ENCODE measurements at regions not wholly inside any gene's neighbourhood (a gene's known extent, or its start where the extent isn't known, plus 50 kb on each side); places are given as distances from the start of the nearest gene placed in this dataset.

GRCh38 chr6:14339711-14340584 lies 222.4 kb downstream of the CD83 start:
- no peaks in the 10 kb centered on the region for H3K9me3 Mint-ChIP-seq (ENCODE audit: unreplicated experiment)
- DNase-seq (ENCODE audit: low read depth), result peak; percentile 6
- H2AFZ ChIP-seq (ENCODE audit: low read depth, low read length), result no peak overlapping the region
- H3K27ac ChIP-seq (ENCODE audit: low read depth, low read length), result no peak overlapping the region
- H4K20me1 ChIP-seq (ENCODE audit: insufficient read depth, low read length), result no peaks in the 10 kb centered on the region
- no peak for TF ChIP-seq EZH2 (IDR thresholded peaks at IDR 0.05; ENCODE audit: insufficient read depth, low read length)
- TF ChIP-seq CTCF (IDR thresholded peaks at IDR 0.05; ENCODE audit: insufficient read depth, low read depth, low read length), result no peak
- no peak overlapping the region for H3K4me3 ChIP-seq (ENCODE audit: insufficient read depth, low read depth, low read length)
- H3K4me3 Mint-ChIP-seq (ENCODE audit: unreplicated experiment), result no peak overlapping the region
- no peak overlapping the region for H3K9ac ChIP-seq (ENCODE audit: low read length)
- H3K4me1 Mint-ChIP-seq (ENCODE audit: low read depth, unreplicated experiment), result peaks cover 2% of the 10 kb centered on the region
- H3K27me3 Mint-ChIP-seq (ENCODE audit: low read depth, unreplicated experiment), result peaks cover 20% of the 10 kb centered on the region
- no peaks in the 10 kb centered on the region for H3K9me3 ChIP-seq (ENCODE audit: insufficient read depth, low read depth, low read length)
- no peaks in the 10 kb centered on the region for H3K36me3 Mint-ChIP-seq (ENCODE audit: low read depth, unreplicated experiment)
- no peaks in the 10 kb centered on the region for H3K27me3 ChIP-seq (ENCODE audit: insufficient read depth, low read length)
- no peak for FAIRE-seq
- H3K79me2 ChIP-seq (ENCODE audit: insufficient read depth, low read length), result no peaks in the 10 kb centered on the region
- H3K4me2 ChIP-seq (ENCODE audit: low read length), result no peak overlapping the region
- no peak overlapping the region for H3K27ac Mint-ChIP-seq (ENCODE audit: unreplicated experiment)
- H3K4me1 ChIP-seq (ENCODE audit: insufficient read depth, low read length), result no peaks in the 10 kb centered on the region
- no peaks in the 10 kb centered on the region for H3K36me3 ChIP-seq (ENCODE audit: insufficient read depth, low read length)

- DNase-seq (ENCODE audit: low read depth) (no peak), FAIRE-seq (no peak)
- H3K4me3 ChIP-seq (ENCODE audit: insufficient read depth, low read depth, low read length), result no peak overlapping the region
- no peaks in the 10 kb centered on the region for H4K20me1 ChIP-seq (ENCODE audit: insufficient read depth, low read length)
- no peaks in the 10 kb centered on the region for H3K79me2 ChIP-seq (ENCODE audit: insufficient read depth, low read length)
- H2AFZ ChIP-seq (ENCODE audit: low read depth, low read length), result no peak overlapping the region
- H3K4me1 Mint-ChIP-seq (ENCODE audit: low read depth, unreplicated experiment), result no peaks in the 10 kb centered on the region
- no peaks in the 10 kb centered on the region for H3K4me1 ChIP-seq (ENCODE audit: insufficient read depth, low read length)
- peaks cover 4% of the 10 kb centered on the region for H3K9me3 Mint-ChIP-seq (ENCODE audit: unreplicated experiment)
- no peaks in the 10 kb centered on the region for H3K36me3 ChIP-seq (ENCODE audit: insufficient read depth, low read length)
- peaks cover 36% of the 10 kb centered on the region for H3K27me3 Mint-ChIP-seq (ENCODE audit: low read depth, unreplicated experiment)
- H3K9ac ChIP-seq (ENCODE audit: low read length), result no peak overlapping the region
- TF ChIP-seq CTCF (IDR thresholded peaks at IDR 0.05; ENCODE audit: insufficient read depth, low read depth, low read length) (no peak), EZH2 (IDR thresholded peaks at IDR 0.05; ENCODE audit: insufficient read depth, low read length) (no peak)
- H3K27ac ChIP-seq (ENCODE audit: low read depth, low read length), result no peak overlapping the region
- H3K27me3 ChIP-seq (ENCODE audit: insufficient read depth, low read length), result peaks cover 9% of the 10 kb centered on the region
- no peaks in the 10 kb centered on the region for H3K36me3 Mint-ChIP-seq (ENCODE audit: low read depth, unreplicated experiment)
- H3K4me2 ChIP-seq (ENCODE audit: low read length), result no peak overlapping the region
- no peak overlapping the region for H3K4me3 Mint-ChIP-seq (ENCODE audit: unreplicated experiment)
- H3K9me3 ChIP-seq (ENCODE audit: insufficient read depth, low read depth, low read length), result no peaks in the 10 kb centered on the region
- no peak overlapping the region for H3K27ac Mint-ChIP-seq (ENCODE audit: unreplicated experiment)
Measured at GRCh38 chr6:14344486-14344885, 226.9 kb downstream of the CD83 start.

- no peak for TF ChIP-seq EZH2 (IDR thresholded peaks at IDR 0.05; ENCODE audit: insufficient read depth, low read length)
- no peak for TF ChIP-seq CTCF (IDR thresholded peaks at IDR 0.05; ENCODE audit: insufficient read depth, low read depth, low read length)
Measured at GRCh38 chr6:14348389-14348788, 230.8 kb downstream of the CD83 start.

More at GRCh38 chr6:14348389-14348788, 230.8 kb downstream of the CD83 start:
- no peaks in the 10 kb centered on the region for H3K79me2 ChIP-seq (ENCODE audit: insufficient read depth, low read length)
- H4K20me1 ChIP-seq (ENCODE audit: insufficient read depth, low read length), result no peaks in the 10 kb centered on the region
- DNase-seq (ENCODE audit: low read depth) (no peak), FAIRE-seq (no peak)
- H3K4me3 ChIP-seq (ENCODE audit: insufficient read depth, low read depth, low read length), result no peak overlapping the region
- H3K9ac ChIP-seq (ENCODE audit: low read length), result no peak overlapping the region
- H3K27ac ChIP-seq (ENCODE audit: low read depth, low read length), result no peak overlapping the region
- H3K9me3 Mint-ChIP-seq (ENCODE audit: unreplicated experiment), result peaks cover 7% of the 10 kb centered on the region
- H3K27me3 Mint-ChIP-seq (ENCODE audit: low read depth, unreplicated experiment), result peaks cover 25% of the 10 kb centered on the region
- no peaks in the 10 kb centered on the region for H3K36me3 ChIP-seq (ENCODE audit: insufficient read depth, low read length)
- H3K4me3 Mint-ChIP-seq (ENCODE audit: unreplicated experiment), result no peak overlapping the region
- no peak overlapping the region for H2AFZ ChIP-seq (ENCODE audit: low read depth, low read length)
- H3K4me1 Mint-ChIP-seq (ENCODE audit: low read depth, unreplicated experiment), result no peaks in the 10 kb centered on the region
- H3K27me3 ChIP-seq (ENCODE audit: insufficient read depth, low read length), result peaks cover 9% of the 10 kb centered on the region
- no peaks in the 10 kb centered on the region for H3K36me3 Mint-ChIP-seq (ENCODE audit: low read depth, unreplicated experiment)
- no peak overlapping the region for H3K27ac Mint-ChIP-seq (ENCODE audit: unreplicated experiment)
- H3K4me2 ChIP-seq (ENCODE audit: low read length), result no peak overlapping the region
- no peaks in the 10 kb centered on the region for H3K4me1 ChIP-seq (ENCODE audit: insufficient read depth, low read length)
- H3K9me3 ChIP-seq (ENCODE audit: insufficient read depth, low read depth, low read length), result no peaks in the 10 kb centered on the region
